Mucosa of descending colon (tissue), 3 donors: ENCODE measurements at regions not wholly inside any gene's neighbourhood (a gene's known extent, or its start where the extent isn't known, plus 50 kb on each side); places are given as distances from the start of the nearest gene placed in this dataset.

ENCODE experiments used
- ATAC-seq: fragments of 200-7000 bp; cut with Tn5 transposase; one replicate; pipeline ENCODE4 v1.9.1; 2020; ENCODE audit warnings: mild to moderate bottlenecking, moderate library complexity
- DNase-seq, 3 donors: peaks; one replicate each; pipeline ENCODE4 v3.0.0-alpha.2; 2020
- H3K36me3 ChIP-seq: fragments of 200-600 bp; one replicate; pipeline ENCODE4 v1.8.0; 2021; ENCODE audit warnings: low read depth, mild to moderate bottlenecking
- H3K4me1 ChIP-seq: fragments of 200-600 bp; one replicate; pipeline ENCODE4 v1.8.0; 2021; ENCODE audit warnings: low read depth, mild to moderate bottlenecking
- H3K4me3 ChIP-seq: fragments of 200-600 bp; one replicate; pipeline ENCODE4 v1.8.0; 2021; ENCODE audit warnings: mild to moderate bottlenecking
- H3K9me3 ChIP-seq: fragments of 200-600 bp; one replicate; pipeline ENCODE4 v1.8.0; 2021; ENCODE audit warnings: mild to moderate bottlenecking
- CTCF ChIP-seq: fragments of 200-600 bp; IDR thresholded peaks from one replicate; pipeline ENCODE4 v1.8.0; 2022; ENCODE audit warnings: antibody characterized with exemption, mild to moderate bottlenecking
- intact Hi-C, 2 donors: fragments of 100-400 bp; cut with DNase I in 1 of 2; cut with micrococcal nuclease in 1 of 2; formaldehyde crosslinking; loops; one replicate each; pipeline versions ENCODE4 v1.11.0 to v1.11.1; 2022; cut with DNase I, micrococcal nuclease
- donor health status: DM: no; HTN: no; CAD: no; lungs with moderate emphysema.
- donor health status: DM: no; HTN: no; CAD: no.
- donor health status: DM: no; HTN: yes; CAD: no.

GRCh38 chr1:60376196-60376595 is 302.6 kb upstream of the C1orf87 start:
- H3K36me3 ChIP-seq: no peaks in the 10 kb centered on the region
- TF ChIP-seq CTCF: no peak
- no peak overlapping the region for H3K4me3 ChIP-seq
- ATAC-seq (no peak), DNase-seq (no peak)
- no peaks in the 10 kb centered on the region for H3K4me1 ChIP-seq
- intact Hi-C loops: no loop called here
- H3K9me3 ChIP-seq: no peaks in the 10 kb centered on the region

- DNase-seq (no peak), ATAC-seq (no peak)
- H3K4me3 ChIP-seq: no peak overlapping the region
- TF ChIP-seq CTCF: no peak
- no peaks in the 10 kb centered on the region for H3K9me3 ChIP-seq
- H3K4me1 ChIP-seq: no peaks in the 10 kb centered on the region
- H3K36me3 ChIP-seq: no peaks in the 10 kb centered on the region
- intact Hi-C loops: no loop called here
These were observed 301.0 kb upstream of the C1orf87 start for GRCh38 chr1:60374537-60374936.

GRCh38 chr1:60367532-60367931 is 294.0 kb upstream of the C1orf87 start:
- H3K36me3 ChIP-seq: no peaks in the 10 kb centered on the region
- no peak overlapping the region for H3K4me3 ChIP-seq
- H3K4me1 ChIP-seq: no peaks in the 10 kb centered on the region
- no peak for TF ChIP-seq CTCF
- DNase-seq: no peak
- no peaks in the 10 kb centered on the region for H3K9me3 ChIP-seq
- no peak for ATAC-seq
- intact Hi-C loops: no loop called here

- no peak for TF ChIP-seq CTCF
- no peak overlapping the region for H3K4me3 ChIP-seq
- H3K9me3 ChIP-seq: no peaks in the 10 kb centered on the region
- no peaks in the 10 kb centered on the region for H3K4me1 ChIP-seq
- intact Hi-C loops: no loop called here
- DNase-seq (no peak), ATAC-seq (no peak)
- H3K36me3 ChIP-seq: no peaks in the 10 kb centered on the region
These were observed 285.9 kb upstream of the C1orf87 start for GRCh38 chr1:60359431-60359830.

GRCh38 chr1:60350531-60350930 is 277.0 kb upstream of the C1orf87 start:
- TF ChIP-seq CTCF: no peak
- Histone ChIP-seq H3K36me3 (no peaks in the 10 kb centered on the region), H3K9me3 (no peaks in the 10 kb centered on the region), H3K4me3 (no peak overlapping the region), H3K4me1 (no peaks in the 10 kb centered on the region)
- intact Hi-C loops: no loop called here
- ATAC-seq (no peak), DNase-seq (no peak)

GRCh38 chr1:60348884-60349283 is 275.3 kb upstream of the C1orf87 start:
- Histone ChIP-seq H3K4me1 (no peaks in the 10 kb centered on the region), H3K4me3 (no peak overlapping the region), H3K9me3 (no peaks in the 10 kb centered on the region), H3K36me3 (no peaks in the 10 kb centered on the region)
- ATAC-seq (no peak), DNase-seq (no peak)
- TF ChIP-seq CTCF: no peak
- intact Hi-C loops: no loop called here
